ENCODE measurements at regions not wholly inside any gene's neighbourhood (a gene's known extent, or its start where the extent isn't known, plus 50 kb on each side); places are given as distances from the start of the nearest gene placed in this dataset.
A peak's percentile ranks its signal among the peaks of the same experiment; 100 is the strongest.
"Not testable (repeated sequence)": the region's sequence is repeated elsewhere in the genome, so short reads cannot be mapped to it uniquely, and the experiment has no call there.

- in situ Hi-C loops (cut with HindIII; ENCODE audit: low sequenced_read_pairs), result no loop called here
- DNase-seq (ENCODE audit: low read depth, low spot score), result peak; percentile 66
- TF ChIP-seq CTCF (IDR thresholded peaks at IDR 0.05; ENCODE audit: low read depth, low read length), result no peak
- H3K4me3 ChIP-seq (ENCODE audit: low read depth, low read length), result no peak overlapping the region
Measured at GRCh38 chr2:53131416-53131815, 636.2 kb upstream of the CHAC2 start.

DNA sequence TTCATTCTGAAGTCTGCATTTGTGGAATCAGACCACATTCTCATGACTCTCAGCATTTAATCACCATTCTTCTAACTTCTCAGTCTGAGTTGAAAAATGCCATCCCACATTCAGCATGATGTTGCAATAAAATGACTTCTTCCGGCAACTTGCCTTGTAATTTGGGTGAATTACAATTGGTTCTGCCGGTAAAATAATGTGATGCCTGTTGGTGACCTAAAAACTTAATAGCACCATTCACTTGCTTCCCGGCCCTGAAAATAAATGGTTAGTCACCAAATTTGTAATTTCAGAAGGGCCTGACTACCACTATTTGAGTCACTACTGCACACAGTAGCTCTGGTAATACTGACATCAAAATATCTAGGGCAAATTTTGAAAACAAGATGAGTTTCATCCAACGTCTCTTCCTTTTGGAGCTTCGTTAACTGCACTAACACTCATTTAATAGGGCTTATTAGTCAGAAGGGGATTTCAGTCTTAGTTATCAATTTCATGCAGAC is 637.1 kb upstream of the CHAC2 start:
- DNase-seq (ENCODE audit: low read depth, low spot score), result peak; percentile 59
- no peak overlapping the region for H3K4me3 ChIP-seq (ENCODE audit: low read depth, low read length)
- no peak for TF ChIP-seq CTCF (IDR thresholded peaks at IDR 0.05; ENCODE audit: low read depth, low read length)
- in situ Hi-C loops (cut with HindIII; ENCODE audit: low sequenced_read_pairs), result no loop called here

DNA sequence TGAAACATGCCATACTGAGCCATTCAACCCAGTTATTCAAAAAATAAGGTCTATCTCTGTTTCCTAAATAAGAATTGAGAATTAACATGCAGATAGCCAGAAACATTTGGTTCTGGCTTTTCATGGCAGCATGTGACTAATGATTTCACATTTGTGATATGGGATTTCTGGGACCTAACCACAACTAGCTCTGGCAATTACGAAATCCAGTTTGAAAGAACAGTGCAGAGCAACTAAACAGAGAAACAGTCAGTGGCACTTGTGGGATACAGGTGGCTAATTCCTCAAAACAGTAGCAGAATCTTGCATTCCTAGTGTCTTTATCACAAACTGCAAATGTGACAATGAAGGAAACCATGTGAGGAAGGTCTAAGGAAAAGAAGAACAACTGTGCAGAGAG is 637.8 kb upstream of the CHAC2 start:
- no peak for TF ChIP-seq CTCF (IDR thresholded peaks at IDR 0.05; ENCODE audit: low read depth, low read length)
- no peak overlapping the region for H3K4me3 ChIP-seq (ENCODE audit: low read depth, low read length)
- DNase-seq (ENCODE audit: low read depth, low spot score), result peak; percentile 79
- in situ Hi-C loops (cut with HindIII; ENCODE audit: low sequenced_read_pairs), result no loop called here

DNA sequence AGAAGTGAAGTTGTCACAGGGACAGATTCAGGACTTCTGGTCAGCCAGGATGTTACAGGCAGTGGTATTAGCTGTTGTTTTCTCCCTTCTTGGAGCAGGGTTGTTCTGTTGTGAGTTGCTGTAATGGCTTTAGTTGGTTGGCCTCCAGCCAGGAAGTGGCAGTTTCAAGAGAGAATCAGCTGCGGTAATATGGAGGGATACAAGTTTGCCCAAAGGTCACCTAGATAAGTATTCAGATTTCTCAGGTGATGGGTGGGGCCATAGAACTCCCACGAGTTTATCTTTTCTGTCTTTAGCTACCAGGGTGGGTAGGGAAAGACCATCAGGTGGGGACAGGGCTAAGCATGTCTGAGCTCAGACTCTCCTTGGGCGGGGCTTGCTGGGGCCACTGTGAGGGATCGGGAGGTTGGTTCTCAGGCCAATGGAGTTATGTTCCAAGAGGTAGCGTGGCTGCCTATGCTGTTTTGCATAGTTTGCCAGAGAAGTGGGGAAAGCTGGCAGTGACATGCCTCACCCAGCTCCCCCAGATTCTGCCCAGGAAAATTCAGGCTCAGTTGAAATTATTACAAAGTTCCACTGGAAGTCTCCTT is 640.4 kb upstream of the CHAC2 start:
- in situ Hi-C loops (cut with HindIII; ENCODE audit: low sequenced_read_pairs), result no loop called here
- TF ChIP-seq CTCF (IDR thresholded peaks at IDR 0.05; ENCODE audit: low read depth, low read length), result no peak
- H3K4me3 ChIP-seq (ENCODE audit: low read depth, low read length), result no peak overlapping the region
- DNase-seq (ENCODE audit: low read depth, low spot score), result no peak

- no peak for TF ChIP-seq CTCF (IDR thresholded peaks at IDR 0.05; ENCODE audit: low read depth, low read length)
- no peak overlapping the region for H3K4me3 ChIP-seq (ENCODE audit: low read depth, low read length)
- in situ Hi-C loops (cut with HindIII; ENCODE audit: low sequenced_read_pairs), result no loop called here
- DNase-seq (ENCODE audit: low read depth, low spot score), result no peak
Measured at GRCh38 chr2:53114991-53115390, 652.6 kb upstream of the CHAC2 start.

DNA sequence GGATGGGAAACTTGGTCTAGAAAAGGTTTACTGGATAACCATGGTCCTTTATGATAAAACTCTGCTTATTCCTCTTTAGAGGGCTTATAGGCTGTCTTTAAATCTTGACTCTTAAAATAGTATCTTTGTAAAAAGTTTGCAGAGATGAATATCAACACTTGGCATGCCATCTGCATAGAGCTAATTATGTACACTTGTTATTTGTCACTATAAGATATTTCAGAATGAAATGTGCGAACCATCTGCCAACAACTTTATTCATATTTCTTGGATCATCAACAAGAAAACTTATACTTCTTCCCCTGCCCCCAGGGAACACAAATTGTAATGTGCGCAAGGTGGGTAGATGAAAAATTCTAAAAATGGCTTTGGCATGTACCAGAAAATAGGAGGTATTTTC is 653.0 kb upstream of the CHAC2 start:
- no peak for TF ChIP-seq CTCF (IDR thresholded peaks at IDR 0.05; ENCODE audit: low read depth, low read length)
- in situ Hi-C loops (cut with HindIII; ENCODE audit: low sequenced_read_pairs), result no loop called here
- no peak for DNase-seq (ENCODE audit: low read depth, low spot score)
- no peak overlapping the region for H3K4me3 ChIP-seq (ENCODE audit: low read depth, low read length)

GRCh38 chr2:53112408-53112807 is 655.2 kb upstream of the CHAC2 start:
- DNase-seq (ENCODE audit: low read depth, low spot score); H3K4me3 ChIP-seq (ENCODE audit: low read depth, low read length); in situ Hi-C loops (cut with HindIII; ENCODE audit: low sequenced_read_pairs): not testable (repeated sequence)
